ENCODE measurements at regions not wholly inside any gene's neighbourhood (a gene's known extent, or its start where the extent isn't known, plus 50 kb on each side); places are given as distances from the start of the nearest gene placed in this dataset.

DNA sequence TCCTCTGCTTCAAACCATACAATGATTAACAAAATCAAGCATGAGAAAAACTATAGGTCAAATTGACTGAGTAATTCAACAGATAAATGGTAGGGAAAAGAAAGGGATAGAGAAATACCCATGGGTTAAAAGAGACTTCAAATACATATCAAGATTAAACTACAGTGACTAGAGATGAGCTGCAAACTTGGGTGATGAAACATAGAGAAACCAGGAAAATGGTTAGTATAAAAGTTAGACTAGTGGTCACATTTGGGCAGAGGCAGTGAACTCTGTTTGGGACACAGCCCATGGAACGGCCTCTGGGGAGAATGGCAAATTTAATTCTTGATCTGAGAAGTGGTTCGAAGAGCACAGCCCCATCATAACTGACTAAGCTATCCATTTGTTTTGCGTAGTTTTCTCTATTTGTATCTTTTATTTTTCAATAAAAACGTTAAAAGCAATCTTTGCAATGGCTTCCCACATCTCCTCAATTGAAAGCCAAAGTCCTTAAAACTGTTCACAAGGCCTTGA lies 99.4 kb downstream of the APIP start:
- Histone ChIP-seq H2AFZ (ENCODE audit: low read length) (no peak overlapping the region), H2BK5ac (ENCODE audit: low read depth, low read length) (no peak overlapping the region), H3K4me3 (ENCODE audit: extremely low read depth in 1 of 4, insufficient read depth in 2 of 4, low read depth in 3 of 4, low read length in 4 of 4) (no peak overlapping the region), H2BK15ac (ENCODE audit: low read length) (no peak overlapping the region), H3K4me1 (replicated peaks in 1 of 4; ENCODE audit: control insufficient read depth in 3 of 4, insufficient read depth in 4 of 4, low read length in 3 of 4) (no peaks in the 10 kb centered on the region), H3K79me2 (ENCODE audit: control insufficient read depth in 1 of 2, insufficient read depth in 2 of 2, low read length in 2 of 2) (no peaks in the 10 kb centered on the region), H3K4me2 (ENCODE audit: insufficient read depth in 1 of 2, low read depth in 2 of 2, low read length in 2 of 2) (no peak overlapping the region), H3K79me1 (ENCODE audit: low read depth, low read length) (no peaks in the 10 kb centered on the region), H3K36me3 (ENCODE audit: control insufficient read depth in 2 of 4, insufficient read depth in 4 of 4, low read length in 3 of 4) (no peaks in the 10 kb centered on the region), H3K56ac (replicated peaks; ENCODE audit: insufficient read length, low read depth, low read length) (no peak overlapping the region), H3K9me3 (ENCODE audit: insufficient read depth in 2 of 2, low read depth in 1 of 2, low read length in 1 of 2) (no peaks in the 10 kb centered on the region; a peak in 1 of 4 replicates), H4K8ac (ENCODE audit: extremely low read depth, insufficient read depth, low read length) (no peak overlapping the region), H2BK12ac (ENCODE audit: low read depth, low read length) (no peak overlapping the region), H4K5ac (ENCODE audit: insufficient read length, low read depth, low read length) (no peak overlapping the region), H4K20me1 (replicated peaks in 1 of 2; ENCODE audit: control insufficient read depth in 1 of 2, insufficient read depth in 2 of 2, low read length in 2 of 2) (no peaks in the 10 kb centered on the region), H4K91ac (replicated peaks; ENCODE audit: insufficient read length, low read length) (no peak overlapping the region), H3K27ac (ENCODE audit: low read depth, low read length) (no peak overlapping the region), H3K9ac (replicated peaks in 1 of 4; ENCODE audit: extremely low read depth in 1 of 4, low read depth in 3 of 4, low read length in 3 of 4) (no peak overlapping the region), H3K4ac (replicated peaks; ENCODE audit: insufficient read length, low read depth, low read length) (no peak overlapping the region), H3K23ac (ENCODE audit: insufficient read length) (no peak overlapping the region), H2BK20ac (ENCODE audit: low read length) (no peak overlapping the region), H3K23me2 (ENCODE audit: low read depth, low read length) (no peaks in the 10 kb centered on the region), H2BK120ac (replicated peaks; ENCODE audit: low read depth, low read length) (no peak overlapping the region), H3K18ac (ENCODE audit: extremely low read depth, low read length) (no peak overlapping the region), H3K14ac (ENCODE audit: insufficient read length) (no peak overlapping the region), H3K27me3 (replicated peaks in 1 of 4; ENCODE audit: control insufficient read depth in 3 of 4, extremely low read depth in 1 of 4, insufficient read depth in 3 of 4, low read length in 3 of 4) (no peaks in the 10 kb centered on the region), H2AK5ac (ENCODE audit: low read depth, low read length) (no peak overlapping the region)
- no peak for FAIRE-seq
- ChIA-PET POLR2A (ENCODE audit: partially characterized antibody) (no interaction called here), CTCF (ENCODE audit: partially characterized antibody) (no interaction called here)
- 86% methylated on average over 4 of the region's 4 CpGs; no CpG with 5 or more reads in 1 of the 2 experiments for WGBS, 2 experiments (ENCODE audit: extremely low coverage in 1 of 2, insufficient coverage in 1 of 2, insufficient read length in 1 of 2, insufficient replicate concordance in 2 of 2, low coverage in 1 of 2, low lambda C conversion rate in 2 of 2, missing lambda C conversion rate in 1 of 2)
- no peak for DNase-seq (ENCODE audit: low read depth in 1 of 2, low spot score in 2 of 2)
- no peak for TF ChIP-seq RBBP5 (IDR thresholded peaks at IDR 0.05; ENCODE audit: borderline replicate concordance, low read depth, low read length)
- TF ChIP-seq POLR2AphosphoS5 (IDR thresholded peaks at IDR 0.05; ENCODE audit: low read depth, low read length) = no peak
- TF ChIP-seq CEBPB (IDR thresholded peaks at IDR 0.05; ENCODE audit: low read depth, low read length) = no peak
- TF ChIP-seq BRCA1 (IDR thresholded peaks at IDR 0.05; ENCODE audit: low read depth, low read length) = no peak
- no peak for TF ChIP-seq TBP (IDR thresholded peaks at IDR 0.05; ENCODE audit: low read depth, low read length)
- TF ChIP-seq SAP30 (IDR thresholded peaks at IDR 0.05; ENCODE audit: insufficient read depth, insufficient replicate concordance, low read length) = no peak
- no peak for TF ChIP-seq GTF2F1 (IDR thresholded peaks at IDR 0.05; ENCODE audit: borderline replicate concordance, low read depth, low read length)
- no peak for TF ChIP-seq GABPA (IDR thresholded peaks at IDR 0.05; ENCODE audit: borderline replicate concordance, insufficient read depth, low read length)
- TF ChIP-seq RAD21 (IDR thresholded peaks at IDR 0.05 in 1 of 2, conservative IDR thresholded peaks at IDR 0.05 in 1 of 2; ENCODE audit: low read depth in 2 of 2, low read length in 2 of 2) = no peak
- no peak for TF ChIP-seq BCL11A (IDR thresholded peaks at IDR 0.05; ENCODE audit: low read depth in 2 of 2, low read length in 2 of 2)
- no peak for TF ChIP-seq KDM5A (IDR thresholded peaks at IDR 0.05; ENCODE audit: low read length)
- TF ChIP-seq SIRT6 (IDR thresholded peaks at IDR 0.05; ENCODE audit: low read length) = no peak
- no peak for TF ChIP-seq BACH1 (IDR thresholded peaks at IDR 0.05; ENCODE audit: low read length)
- TF ChIP-seq CBX5 (IDR thresholded peaks at IDR 0.05; ENCODE audit: low read depth, low read length) = no peak
- no peak for TF ChIP-seq RXRA (IDR thresholded peaks at IDR 0.05; ENCODE audit: insufficient read depth, low read depth, low read length)

Data from H1 (cell line).